Ovary (tissue), 7 donors: ENCODE measurements at regions not wholly inside any gene's neighbourhood (a gene's known extent, or its start where the extent isn't known, plus 50 kb on each side); places are given as distances from the start of the nearest gene placed in this dataset.

Source experiments
- DNase-seq, 5 donors: peaks; one replicate each; pipeline ENCODE4 v3.0.0-alpha.2; 2019 to 2020
- H3K27ac ChIP-seq, 2 donors: fragments of 200-600 bp; one replicate each; pipeline versions ENCODE4 v1.5.1 to v1.8.0; 2019 to 2022
- H3K27me3 ChIP-seq: fragments of 200-600 bp; one replicate; pipeline ENCODE4 v1.8.0; 2022
- H3K36me3 ChIP-seq: fragments of 200-600 bp; sonication (generic); one replicate; pipeline ENCODE4 v1.5.1; 2019
- H3K4me1 ChIP-seq: one replicate; pipeline ENCODE4 v1.8.1; 2013; ENCODE audit warnings: mild to moderate bottlenecking, moderate library complexity; ENCODE audit not compliant: insufficient read depth
- H3K4me3 ChIP-seq: fragments of 200-600 bp; sonication (generic); one replicate; pipeline ENCODE4 v1.5.1; 2017
- H3K9me3 ChIP-seq, 2 donors: fragments of 200-600 bp in 1 of 2; sonication (generic) in 1 of 2; one replicate each; pipeline versions ENCODE4 v1.5.1 to v1.8.1; 2013 to 2019; ENCODE audit warnings: mild to moderate bottlenecking in 1 of 2, moderate library complexity in 1 of 2
- EP300 ChIP-seq: sonication (generic); formaldehyde crosslinking; IDR thresholded peaks from one replicate; pipeline ENCODE4 v1.6.1; 2017; ENCODE audit warnings: antibody characterized with exemption
- POLR2A ChIP-seq: fragments of 450-650 bp; IDR thresholded peaks from one replicate; pipeline ENCODE4 v1.6.1; 2017; ENCODE audit warnings: antibody characterized with exemption, mild to moderate bottlenecking, moderate library complexity
- WGBS, 3 donors: extraction: QIAGEN DNeasy Blood & Tissue Kit in 1 of 3; methylation state at CpG; one replicate each; pipeline versions ENCODE4 v1.1.5 to v1.1.7; 2013 to 2017; 5-methylcytosine and 5-hydroxymethylcytosine counted together
- intact Hi-C, 4 donors: fragments of 100-400 bp; cut with DNase I; formaldehyde crosslinking; loops; one replicate each; pipeline versions ENCODE4 v1.11.0 to v1.15.1; 2022 to 2023
- TF ChIP-seq, protein P1 (sequence below), 3 donors: fragments of 450-650 bp in 2 of 3; fragments of 200-600 bp in 1 of 3; IDR thresholded peaks; one replicate each; pipeline versions ENCODE4 v1.5.1 to v1.8.0; 2016 to 2022; ENCODE audit warnings: antibody characterized with exemption in 3 of 3, mild to moderate bottlenecking in 1 of 3
- donor health status: DM: no; HTN: no; CAD: no; lungs with moderate emphysema.
- donor health status: DM: no; HTN: no; CAD: no.
- donor health status: Bipolar disorder and iron deficiency.
- donor health status: DM: no; HTN: no; CAD: no.
- donor health status: DM: yes; HTN: yes; CAD: no.

DNA sequence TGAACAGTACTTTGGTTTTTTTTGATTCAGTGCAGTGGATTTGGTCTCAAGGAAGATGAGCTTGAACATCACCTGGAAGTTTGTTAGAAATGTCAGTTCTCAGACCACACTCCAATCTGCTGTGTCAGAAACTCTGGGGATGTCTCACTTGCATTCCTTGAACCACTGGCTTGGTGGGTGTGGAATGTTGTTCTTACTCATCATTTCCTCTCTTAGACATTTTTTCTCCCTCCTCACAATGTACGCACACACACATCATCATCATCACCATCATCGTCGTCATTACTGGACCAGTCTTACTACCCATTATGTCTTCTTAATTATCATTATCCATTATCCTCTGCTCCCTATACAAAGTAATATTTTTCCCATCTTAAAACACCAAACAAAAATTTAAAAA, 91.9 kb upstream of the KCNK2 start:
- H3K9me3 ChIP-seq, result no peaks in the 10 kb centered on the region
- H3K27me3 ChIP-seq, result no peaks in the 10 kb centered on the region
- intact Hi-C loops, result no loop called here
- H3K36me3 ChIP-seq, result no peaks in the 10 kb centered on the region
- 88 to 96% (median 89%) methylated on average over 3 of the region's 3 CpGs for WGBS, 3 donors
- H3K4me1 ChIP-seq, result no peaks in the 10 kb centered on the region
- TF ChIP-seq, protein P1, sequence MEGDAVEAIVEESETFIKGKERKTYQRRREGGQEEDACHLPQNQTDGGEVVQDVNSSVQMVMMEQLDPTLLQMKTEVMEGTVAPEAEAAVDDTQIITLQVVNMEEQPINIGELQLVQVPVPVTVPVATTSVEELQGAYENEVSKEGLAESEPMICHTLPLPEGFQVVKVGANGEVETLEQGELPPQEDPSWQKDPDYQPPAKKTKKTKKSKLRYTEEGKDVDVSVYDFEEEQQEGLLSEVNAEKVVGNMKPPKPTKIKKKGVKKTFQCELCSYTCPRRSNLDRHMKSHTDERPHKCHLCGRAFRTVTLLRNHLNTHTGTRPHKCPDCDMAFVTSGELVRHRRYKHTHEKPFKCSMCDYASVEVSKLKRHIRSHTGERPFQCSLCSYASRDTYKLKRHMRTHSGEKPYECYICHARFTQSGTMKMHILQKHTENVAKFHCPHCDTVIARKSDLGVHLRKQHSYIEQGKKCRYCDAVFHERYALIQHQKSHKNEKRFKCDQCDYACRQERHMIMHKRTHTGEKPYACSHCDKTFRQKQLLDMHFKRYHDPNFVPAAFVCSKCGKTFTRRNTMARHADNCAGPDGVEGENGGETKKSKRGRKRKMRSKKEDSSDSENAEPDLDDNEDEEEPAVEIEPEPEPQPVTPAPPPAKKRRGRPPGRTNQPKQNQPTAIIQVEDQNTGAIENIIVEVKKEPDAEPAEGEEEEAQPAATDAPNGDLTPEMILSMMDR (IDR thresholded peaks at IDR 0.05), result no peak
- TF ChIP-seq EP300 (no peak), POLR2A (no peak)
- no peak overlapping the region for H3K4me3 ChIP-seq
- DNase-seq, result no peak
- no peak overlapping the region for H3K27ac ChIP-seq

DNA sequence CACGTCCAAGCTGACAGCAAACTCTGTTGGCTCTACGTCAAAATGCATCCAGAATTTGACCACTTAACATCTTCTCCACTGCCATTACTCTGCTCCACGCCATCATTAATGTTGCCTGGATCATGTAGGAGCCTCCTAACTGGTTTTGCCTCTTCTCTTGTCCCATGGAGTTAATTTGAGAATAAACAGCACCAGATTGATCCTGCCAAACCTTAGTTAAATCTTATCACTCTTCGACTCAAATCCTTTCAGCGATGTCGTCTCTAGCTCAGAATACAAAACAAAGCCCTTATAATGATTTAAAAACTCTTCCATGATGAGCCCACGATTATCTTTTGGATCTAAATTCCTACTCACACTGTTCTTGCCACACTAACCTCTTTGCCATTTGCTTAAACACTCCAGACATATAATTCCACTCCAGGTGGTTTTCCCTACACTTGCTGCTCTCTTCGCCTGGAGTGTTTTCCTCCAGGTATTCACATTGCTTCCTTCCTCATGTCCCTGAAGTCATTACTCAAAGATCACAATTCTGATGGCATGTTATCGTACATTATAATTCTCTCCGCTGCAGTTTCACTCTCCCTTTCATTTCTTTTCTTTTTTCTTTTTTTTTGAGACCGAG, 90.7 kb upstream of the KCNK2 start:
- DNase-seq, result no peak
- no peaks in the 10 kb centered on the region for H3K27me3 ChIP-seq
- TF ChIP-seq EP300 (no peak), POLR2A (no peak)
- TF ChIP-seq, protein P1 (IDR thresholded peaks at IDR 0.05), result no peak
- H3K9me3 ChIP-seq, result no peaks in the 10 kb centered on the region
- H3K27ac ChIP-seq, result no peak overlapping the region
- intact Hi-C loops, result no loop called here
- H3K4me1 ChIP-seq, result no peaks in the 10 kb centered on the region
- no peaks in the 10 kb centered on the region for H3K36me3 ChIP-seq
- WGBS, 3 donors, result 66 to 72% (median 71%) methylated on average over 11 of the region's 11 CpGs
- no peak overlapping the region for H3K4me3 ChIP-seq

DNA sequence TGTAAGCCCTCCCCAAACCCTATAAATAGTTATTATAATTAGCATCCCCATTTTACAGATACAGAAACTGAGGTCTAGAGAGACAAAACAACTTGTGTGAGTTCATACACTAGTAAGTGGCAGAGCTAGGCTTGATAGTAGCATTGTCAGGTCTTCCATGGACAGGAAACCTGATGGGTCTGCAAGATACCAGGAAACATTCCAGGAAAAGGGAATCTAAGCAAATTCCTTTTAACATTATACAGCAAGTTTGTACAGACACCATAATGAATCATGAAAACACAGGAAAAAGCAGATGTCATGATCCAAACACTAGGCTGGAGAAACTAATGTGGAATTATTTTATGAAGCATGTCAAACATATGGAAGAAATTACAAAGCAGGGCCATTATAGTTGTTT, 89.1 kb upstream of the KCNK2 start:
- no peaks in the 10 kb centered on the region for H3K36me3 ChIP-seq
- H3K9me3 ChIP-seq, result no peaks in the 10 kb centered on the region
- H3K4me3 ChIP-seq, result no peak overlapping the region
- no peak for DNase-seq
- no peaks in the 10 kb centered on the region for H3K27me3 ChIP-seq
- H3K27ac ChIP-seq, result no peak overlapping the region
- intact Hi-C loops, result no loop called here
- H3K4me1 ChIP-seq, result no peaks in the 10 kb centered on the region
- TF ChIP-seq, protein P1 (IDR thresholded peaks at IDR 0.05), result no peak
- TF ChIP-seq POLR2A (no peak), EP300 (no peak)

DNA sequence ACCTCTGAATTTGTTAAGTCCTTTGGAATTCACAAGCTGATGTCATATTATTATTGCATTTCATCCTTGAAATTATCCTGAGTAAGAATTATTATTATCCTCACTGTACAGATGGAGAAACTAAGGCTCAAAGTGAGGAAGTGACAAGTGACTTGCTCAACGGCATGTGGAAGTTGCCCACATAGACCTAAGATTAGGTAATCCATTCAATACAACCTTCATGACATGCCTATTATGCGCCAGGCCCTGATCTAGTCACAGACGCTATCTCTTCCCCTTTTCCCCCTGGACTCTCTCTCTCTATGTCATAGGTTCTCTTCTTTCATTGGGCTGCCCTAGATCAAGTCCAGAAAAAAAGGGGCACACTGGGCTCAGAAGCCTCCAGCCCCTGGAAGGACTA, 84.9 kb upstream of the KCNK2 start:
- WGBS, 3 donors, result 89 to 90% (median 90%) methylated on average over 3 of the region's 3 CpGs
- DNase-seq, result no peak
- no peaks in the 10 kb centered on the region for H3K4me1 ChIP-seq
- H3K36me3 ChIP-seq, result no peaks in the 10 kb centered on the region
- H3K9me3 ChIP-seq, result no peaks in the 10 kb centered on the region
- no peak overlapping the region for H3K4me3 ChIP-seq
- no peak overlapping the region for H3K27ac ChIP-seq
- intact Hi-C loops, result no loop called here
- TF ChIP-seq, protein P1 (IDR thresholded peaks at IDR 0.05), result no peak
- TF ChIP-seq POLR2A (no peak), EP300 (no peak)
- H3K27me3 ChIP-seq, result no peaks in the 10 kb centered on the region
